ENCODE measurements at regions not wholly inside any gene's neighbourhood (a gene's known extent, or its start where the extent isn't known, plus 50 kb on each side); places are given as distances from the start of the nearest gene placed in this dataset.
"Not testable (repeated sequence)": the region's sequence is repeated elsewhere in the genome, so short reads cannot be mapped to it uniquely, and the experiment has no call there.

DNA sequence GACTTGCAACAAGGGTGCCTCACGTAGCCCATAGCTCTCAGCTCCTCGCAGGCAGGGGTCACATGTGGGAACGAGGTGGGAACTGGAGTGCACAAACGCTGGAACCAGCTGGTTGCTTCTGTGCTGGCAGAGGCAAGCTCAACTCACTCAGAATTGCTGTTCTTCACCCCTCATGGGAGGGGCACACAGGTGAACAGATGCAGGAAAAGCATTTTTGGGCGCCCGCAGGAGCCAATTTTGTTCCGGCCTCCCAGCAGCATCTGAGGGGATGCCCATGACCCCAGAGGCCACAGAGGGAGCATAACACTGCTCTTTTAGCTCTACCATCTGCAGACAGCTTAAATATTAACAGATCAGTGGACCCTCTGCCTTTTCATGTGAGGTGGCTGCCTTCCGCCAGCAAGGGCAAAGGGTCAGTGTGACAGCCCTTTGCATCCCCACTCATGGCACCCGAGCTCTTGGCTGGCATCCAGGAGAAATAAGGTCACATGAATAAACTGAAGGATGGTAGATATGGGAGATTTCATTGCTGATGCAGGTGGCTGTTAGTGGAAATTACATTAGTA is 196.2 kb downstream of the SLCO4C1 start:
- TF ChIP-seq, protein P1, sequence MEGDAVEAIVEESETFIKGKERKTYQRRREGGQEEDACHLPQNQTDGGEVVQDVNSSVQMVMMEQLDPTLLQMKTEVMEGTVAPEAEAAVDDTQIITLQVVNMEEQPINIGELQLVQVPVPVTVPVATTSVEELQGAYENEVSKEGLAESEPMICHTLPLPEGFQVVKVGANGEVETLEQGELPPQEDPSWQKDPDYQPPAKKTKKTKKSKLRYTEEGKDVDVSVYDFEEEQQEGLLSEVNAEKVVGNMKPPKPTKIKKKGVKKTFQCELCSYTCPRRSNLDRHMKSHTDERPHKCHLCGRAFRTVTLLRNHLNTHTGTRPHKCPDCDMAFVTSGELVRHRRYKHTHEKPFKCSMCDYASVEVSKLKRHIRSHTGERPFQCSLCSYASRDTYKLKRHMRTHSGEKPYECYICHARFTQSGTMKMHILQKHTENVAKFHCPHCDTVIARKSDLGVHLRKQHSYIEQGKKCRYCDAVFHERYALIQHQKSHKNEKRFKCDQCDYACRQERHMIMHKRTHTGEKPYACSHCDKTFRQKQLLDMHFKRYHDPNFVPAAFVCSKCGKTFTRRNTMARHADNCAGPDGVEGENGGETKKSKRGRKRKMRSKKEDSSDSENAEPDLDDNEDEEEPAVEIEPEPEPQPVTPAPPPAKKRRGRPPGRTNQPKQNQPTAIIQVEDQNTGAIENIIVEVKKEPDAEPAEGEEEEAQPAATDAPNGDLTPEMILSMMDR (conservative IDR thresholded peaks at IDR 0.05; ENCODE audit: low read depth, low read length), result no peak
- no peak for TF ChIP-seq EZH2 (IDR thresholded peaks at IDR 0.05; ENCODE audit: borderline replicate concordance, low read depth, low read length, poor library complexity, severe bottlenecking)
- Histone ChIP-seq H3K9me3 (ENCODE audit: low read depth, low read length, poor library complexity, severe bottlenecking) (no peaks in the 10 kb centered on the region), H3K4me3 (ENCODE audit: low read depth, low read length, poor library complexity, severe bottlenecking) (no peak overlapping the region), H3K27ac (ENCODE audit: low read depth, low read length, poor library complexity, severe bottlenecking) (no peak overlapping the region), H3K36me3 (ENCODE audit: insufficient read depth, low read length, poor library complexity, severe bottlenecking) (no peaks in the 10 kb centered on the region), H3K4me1 (ENCODE audit: insufficient read depth, low read length, poor library complexity, severe bottlenecking) (no peaks in the 10 kb centered on the region), H3K27me3 (replicated peaks; ENCODE audit: insufficient read depth, low read depth, low read length, poor library complexity) (no peaks in the 10 kb centered on the region)
- POLR2A ChIA-PET (ENCODE audit: low non-redundant PET), result no interaction called here
- CTCF ChIA-PET, result no interaction called here
- intact Hi-C loops (cut with micrococcal nuclease; ENCODE audit: unreplicated experiment), result no loop called here
- no TSS peak for BruUV-seq (replicated peaks)
- DNase-seq (ENCODE audit: low spot score), result no peak

DNA sequence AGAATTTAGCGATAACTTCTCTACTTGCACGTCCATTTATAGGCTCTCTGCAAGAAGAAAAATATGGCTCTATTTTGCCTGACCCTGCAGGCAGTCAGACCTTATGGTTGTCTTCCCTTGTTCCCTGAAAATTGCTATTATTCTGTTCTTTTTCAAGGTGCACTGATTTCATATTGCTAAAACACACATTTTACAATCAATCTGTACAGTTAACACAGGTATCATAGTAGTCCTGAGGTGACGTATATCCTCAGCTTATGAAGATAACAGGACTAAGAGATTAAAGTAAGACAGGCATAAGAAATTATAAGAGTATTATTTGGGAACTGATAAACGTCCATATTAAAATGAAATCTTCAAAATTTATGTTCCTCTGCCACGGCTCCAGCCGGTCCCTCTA is 197.0 kb downstream of the SLCO4C1 start:
- BruUV-seq (replicated peaks); H3K4me1 ChIP-seq (ENCODE audit: insufficient read depth, low read length, poor library complexity, severe bottlenecking); H3K27me3 ChIP-seq (replicated peaks; ENCODE audit: insufficient read depth, low read depth, low read length, poor library complexity); intact Hi-C loops (cut with micrococcal nuclease; ENCODE audit: unreplicated experiment); CTCF ChIA-PET; H3K27ac ChIP-seq (ENCODE audit: low read depth, low read length, poor library complexity, severe bottlenecking); DNase-seq (ENCODE audit: low spot score); H3K9me3 ChIP-seq (ENCODE audit: low read depth, low read length, poor library complexity, severe bottlenecking); H3K36me3 ChIP-seq (ENCODE audit: insufficient read depth, low read length, poor library complexity, severe bottlenecking); POLR2A ChIA-PET (ENCODE audit: low non-redundant PET); H3K4me3 ChIP-seq (ENCODE audit: low read depth, low read length, poor library complexity, severe bottlenecking): not testable (repeated sequence)

DNA sequence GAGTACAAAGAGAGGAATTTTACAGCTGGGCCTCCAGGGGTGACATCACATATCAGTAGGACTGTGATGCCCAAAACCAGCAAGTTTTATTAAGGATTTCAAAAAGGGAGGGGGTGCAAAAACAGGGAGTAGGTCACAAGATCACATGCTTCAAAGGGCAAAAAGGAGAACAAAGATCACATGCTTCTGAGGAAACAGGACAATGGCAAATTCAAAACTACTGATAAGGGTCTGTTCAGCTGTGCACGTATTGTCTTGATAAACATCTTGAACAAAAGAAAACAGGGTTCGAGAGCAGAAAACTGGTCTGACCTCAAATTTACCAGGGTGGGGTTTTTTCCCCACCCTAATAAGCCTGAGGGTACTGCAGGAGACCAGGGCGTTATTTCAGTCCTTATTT is 197.5 kb downstream of the SLCO4C1 start:
- POLR2A ChIA-PET (ENCODE audit: low non-redundant PET); DNase-seq (ENCODE audit: low spot score); H3K4me1 ChIP-seq (ENCODE audit: insufficient read depth, low read length, poor library complexity, severe bottlenecking); H3K4me3 ChIP-seq (ENCODE audit: low read depth, low read length, poor library complexity, severe bottlenecking); BruUV-seq (replicated peaks); H3K27ac ChIP-seq (ENCODE audit: low read depth, low read length, poor library complexity, severe bottlenecking); intact Hi-C loops (cut with micrococcal nuclease; ENCODE audit: unreplicated experiment); H3K36me3 ChIP-seq (ENCODE audit: insufficient read depth, low read length, poor library complexity, severe bottlenecking); H3K9me3 ChIP-seq (ENCODE audit: low read depth, low read length, poor library complexity, severe bottlenecking); H3K27me3 ChIP-seq (replicated peaks; ENCODE audit: insufficient read depth, low read depth, low read length, poor library complexity); CTCF ChIA-PET: not testable (repeated sequence)

DNA sequence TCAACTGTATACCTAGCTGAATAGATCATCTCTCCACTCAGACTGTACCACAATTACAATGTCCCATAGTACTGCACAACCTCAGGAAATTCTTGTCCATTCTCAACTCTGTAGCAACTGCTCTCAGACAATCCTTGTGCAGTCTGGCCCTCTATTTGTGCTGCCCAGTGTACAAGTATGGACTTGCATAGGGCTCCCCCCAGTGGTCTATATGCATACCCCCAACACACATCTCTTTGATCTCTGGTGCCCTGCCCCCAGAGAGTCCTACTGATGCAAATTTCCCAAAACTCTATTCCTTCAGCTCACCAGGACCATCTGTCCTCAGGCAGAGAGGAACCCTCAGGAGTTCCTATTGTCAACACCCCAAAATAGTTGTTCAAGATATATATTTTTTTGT is 205.3 kb downstream of the SLCO4C1 start:
- Histone ChIP-seq H3K9me3 (ENCODE audit: low read depth, low read length, poor library complexity, severe bottlenecking) (no peaks in the 10 kb centered on the region), H3K27ac (ENCODE audit: low read depth, low read length, poor library complexity, severe bottlenecking) (no peak overlapping the region), H3K4me3 (ENCODE audit: low read depth, low read length, poor library complexity, severe bottlenecking) (no peak overlapping the region), H3K27me3 (replicated peaks; ENCODE audit: insufficient read depth, low read depth, low read length, poor library complexity) (peaks cover 17% of the 10 kb centered on the region), H3K4me1 (ENCODE audit: insufficient read depth, low read length, poor library complexity, severe bottlenecking) (no peaks in the 10 kb centered on the region), H3K36me3 (ENCODE audit: insufficient read depth, low read length, poor library complexity, severe bottlenecking) (no peaks in the 10 kb centered on the region)
- ChIA-PET CTCF (no interaction called here), POLR2A (ENCODE audit: low non-redundant PET) (no interaction called here)
- intact Hi-C loops (cut with micrococcal nuclease; ENCODE audit: unreplicated experiment), result loop anchor here (2.0 kb wide), 1 partner anchor 148 kb away; no protein-coding TSS in a partner anchor
- no TSS peak for BruUV-seq (replicated peaks)
- no peak for TF ChIP-seq EZH2 (IDR thresholded peaks at IDR 0.05; ENCODE audit: borderline replicate concordance, low read depth, low read length, poor library complexity, severe bottlenecking)
- TF ChIP-seq, protein P1 (conservative IDR thresholded peaks at IDR 0.05; ENCODE audit: low read depth, low read length), result peak; percentile 61
- peak; percentile 58 for DNase-seq (ENCODE audit: low spot score)

All from A673 (cell line).